Mesendoderm (in vitro differentiated cells): ENCODE measurements at regions not wholly inside any gene's neighbourhood (a gene's known extent, or its start where the extent isn't known, plus 50 kb on each side); places are given as distances from the start of the nearest gene placed in this dataset.

ENCODE experiments used
- DNase-seq: peaks from one replicate; pipeline ENCODE4 v3.0.0; 2013
- H2AK5ac ChIP-seq: 2 replicates; pipeline ENCODE4 v1.6.1; 2013; ENCODE audit warnings: low read length, inconsistent platforms
- H2BK120ac ChIP-seq: 2 replicates; pipeline ENCODE4 v1.6.1; 2013; ENCODE audit warnings: low read depth, mild to moderate bottlenecking, low read length, moderate library complexity, mixed read lengths
- H2BK15ac ChIP-seq: replicated peaks from 2 replicates; pipeline ENCODE4 v1.6.1; 2013; ENCODE audit warnings: low read depth, mild to moderate bottlenecking, moderate library complexity
- H2BK5ac ChIP-seq: 2 replicates; pipeline ENCODE4 v1.6.1; 2013; ENCODE audit warnings: low read length, inconsistent platforms
- H3K18ac ChIP-seq: 2 replicates; pipeline ENCODE4 v1.6.1; 2013; ENCODE audit warnings: mild to moderate bottlenecking, low read length, mixed read lengths
- H3K23ac ChIP-seq: one replicate; pipeline ENCODE4 v1.6.1; 2013; ENCODE audit warnings: low read length
- H3K27ac ChIP-seq: 2 replicates; pipeline ENCODE4 v1.5.1; 2013; ENCODE audit warnings: low read depth, mild to moderate bottlenecking, inconsistent platforms, low read length, moderate library complexity
- H3K27me3 ChIP-seq: 2 replicates; pipeline ENCODE4 v1.6.1; 2013; ENCODE audit warnings: low read length, control low read depth, mild to moderate bottlenecking, inconsistent platforms; ENCODE audit not compliant: insufficient read depth, poor library complexity
- H3K36me3 ChIP-seq: 2 replicates; pipeline ENCODE4 v1.6.1; 2013; ENCODE audit warnings: low read length, inconsistent platforms; ENCODE audit not compliant: control insufficient read depth, insufficient read depth
- H3K4ac ChIP-seq: one replicate; pipeline ENCODE4 v1.6.1; 2013; ENCODE audit warnings: low read depth, mild to moderate bottlenecking, low read length, moderate library complexity
- H3K4me1 ChIP-seq: 2 replicates; pipeline ENCODE4 v1.6.1; 2013; ENCODE audit warnings: low read depth, low read length, inconsistent platforms; ENCODE audit not compliant: control insufficient read depth
- H3K4me2 ChIP-seq: 2 replicates; pipeline ENCODE4 v1.6.1; 2013; ENCODE audit warnings: low read length
- H3K4me3 ChIP-seq: 2 replicates; pipeline ENCODE4 v1.5.1; 2013; ENCODE audit warnings: mild to moderate bottlenecking, low read length
- H3K56ac ChIP-seq: one replicate; pipeline ENCODE4 v1.6.1; 2013; ENCODE audit warnings: low read length
- H3K79me1 ChIP-seq: 2 replicates; pipeline ENCODE4 v1.6.1; 2013; ENCODE audit warnings: low read length, inconsistent platforms
- H3K79me2 ChIP-seq: 2 replicates; pipeline ENCODE4 v1.6.1; 2013; ENCODE audit warnings: mild to moderate bottlenecking, low read length; ENCODE audit not compliant: control insufficient read depth, insufficient read depth
- H3K9ac ChIP-seq: 2 replicates; pipeline ENCODE4 v1.6.1; 2013; ENCODE audit warnings: low read length, inconsistent platforms
- H4K5ac ChIP-seq: one replicate; pipeline ENCODE4 v1.6.1; 2013; ENCODE audit warnings: low read length
- H4K8ac ChIP-seq: one replicate; pipeline ENCODE4 v1.6.1; 2013; ENCODE audit warnings: low read depth, mild to moderate bottlenecking, control low read depth, low read length, moderate library complexity
- WGBS: extraction: QIAGEN DNeasy Blood & Tissue Kit; methylation state at CpG from one replicate; pipeline ENCODE4 v1.1.7; 2013; ENCODE audit warnings: low lambda C conversion rate, missing lambda C conversion rate; ENCODE audit not compliant: insufficient coverage; ENCODE audit errors: extremely low coverage; 5-methylcytosine and 5-hydroxymethylcytosine counted together

DNA sequence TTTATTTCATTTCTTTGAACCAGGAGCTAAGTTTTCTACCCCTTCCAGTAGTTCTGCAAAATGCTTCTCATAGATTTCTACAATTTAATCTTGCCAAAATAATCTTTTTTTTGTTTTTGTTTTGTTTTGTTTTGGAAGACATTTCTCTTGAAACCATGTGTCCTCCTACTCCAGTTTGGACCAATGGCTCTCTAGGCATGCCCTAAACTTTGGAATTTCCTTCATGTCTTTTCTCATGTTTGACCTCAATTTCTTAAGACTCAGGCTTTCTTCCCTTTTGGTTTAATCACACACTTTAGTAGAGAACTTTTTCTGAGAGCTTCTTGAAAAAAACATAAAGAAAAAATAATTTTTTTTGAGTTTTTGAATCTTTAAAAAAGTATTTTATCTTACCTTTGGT, 173.8 kb downstream of the GJA1 start:
- Histone ChIP-seq H3K18ac (no peak overlapping the region), H3K27me3 (no peaks in the 10 kb centered on the region), H4K8ac (no peak overlapping the region), H3K79me1 (no peaks in the 10 kb centered on the region), H3K4me3 (no peak overlapping the region), H3K27ac (no peak overlapping the region), H3K4me2 (no peak overlapping the region), H2BK120ac (no peak overlapping the region), H3K4me1 (no peaks in the 10 kb centered on the region), H3K79me2 (no peaks in the 10 kb centered on the region), H4K5ac (no peak overlapping the region), H3K4ac (no peak overlapping the region), H3K36me3 (no peaks in the 10 kb centered on the region), H3K9ac (no peak overlapping the region), H2BK15ac (no peak overlapping the region), H2AK5ac (no peak overlapping the region), H3K23ac (no peak overlapping the region), H3K56ac (no peak overlapping the region), H2BK5ac (no peak overlapping the region)
- DNase-seq: no peak

- H3K18ac ChIP-seq: no peak overlapping the region
- H2BK120ac ChIP-seq: no peak overlapping the region
- no peak overlapping the region for H3K9ac ChIP-seq
- H3K79me1 ChIP-seq: no peaks in the 10 kb centered on the region
- H4K8ac ChIP-seq: no peak overlapping the region
- H3K79me2 ChIP-seq: no peaks in the 10 kb centered on the region
- H3K4me2 ChIP-seq: no peak overlapping the region
- no peaks in the 10 kb centered on the region for H3K27me3 ChIP-seq
- no peak overlapping the region for H2AK5ac ChIP-seq
- no peak overlapping the region for H3K27ac ChIP-seq
- H3K4me1 ChIP-seq: no peaks in the 10 kb centered on the region
- H3K4me3 ChIP-seq: no peak overlapping the region
- no peak overlapping the region for H2BK5ac ChIP-seq
- H3K56ac ChIP-seq: no peak overlapping the region
- H3K23ac ChIP-seq: no peak overlapping the region
- no CpG with 5 or more reads among the region's 3 CpGs for WGBS
- H2BK15ac ChIP-seq: no peak overlapping the region
- no peak overlapping the region for H3K4ac ChIP-seq
- H4K5ac ChIP-seq: no peak overlapping the region
- no peak for DNase-seq
- H3K36me3 ChIP-seq: no peaks in the 10 kb centered on the region
Observed at GRCh38 chr6:121612927-121613326, 177.5 kb downstream of the GJA1 start.

- H3K56ac ChIP-seq: no peak overlapping the region
- no peak overlapping the region for H2AK5ac ChIP-seq
- no peak overlapping the region for H3K23ac ChIP-seq
- H2BK120ac ChIP-seq: no peak overlapping the region
- H3K4me1 ChIP-seq: no peaks in the 10 kb centered on the region
- WGBS: no CpG with 5 or more reads among the region's 5 CpGs
- no peak overlapping the region for H3K4me2 ChIP-seq
- no peak overlapping the region for H3K27ac ChIP-seq
- H3K9ac ChIP-seq: no peak overlapping the region
- DNase-seq: no peak
- H4K5ac ChIP-seq: no peak overlapping the region
- no peaks in the 10 kb centered on the region for H3K36me3 ChIP-seq
- H3K4ac ChIP-seq: no peak overlapping the region
- no peaks in the 10 kb centered on the region for H3K79me2 ChIP-seq
- H3K27me3 ChIP-seq: no peaks in the 10 kb centered on the region
- no peaks in the 10 kb centered on the region for H3K79me1 ChIP-seq
- H2BK15ac ChIP-seq: no peak overlapping the region
- H3K4me3 ChIP-seq: no peak overlapping the region
- no peak overlapping the region for H4K8ac ChIP-seq
- no peak overlapping the region for H3K18ac ChIP-seq
- H2BK5ac ChIP-seq: no peak overlapping the region
Observed at GRCh38 chr6:121614115-121614514, 178.7 kb downstream of the GJA1 start.

DNA sequence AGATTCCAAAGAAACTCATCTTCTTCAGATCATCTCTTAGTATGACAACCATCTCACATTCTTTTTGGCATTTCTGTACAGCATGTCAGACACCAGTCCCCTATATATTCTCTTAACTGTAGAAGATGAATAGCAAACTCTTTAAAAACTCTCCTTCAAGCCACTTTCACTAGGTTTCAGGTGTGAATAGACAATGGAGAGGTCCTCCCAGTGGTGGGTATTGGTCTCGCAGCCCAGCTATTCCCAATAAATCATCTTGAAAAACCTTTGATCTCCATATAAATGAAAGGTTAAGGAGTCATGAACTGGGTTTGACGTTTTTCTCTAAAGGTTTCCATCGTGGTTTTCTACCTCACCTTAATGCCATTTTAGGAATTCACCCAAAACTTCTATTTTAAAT, 180.0 kb downstream of the GJA1 start:
- no peak overlapping the region for H2BK5ac ChIP-seq
- H3K4me1 ChIP-seq: peaks cover 3% of the 10 kb centered on the region
- H3K23ac ChIP-seq: no peak overlapping the region
- H2BK15ac ChIP-seq: no peak overlapping the region
- H3K36me3 ChIP-seq: no peaks in the 10 kb centered on the region
- H2AK5ac ChIP-seq: no peak overlapping the region
- H3K79me2 ChIP-seq: no peaks in the 10 kb centered on the region
- no peak overlapping the region for H3K4me2 ChIP-seq
- no peak overlapping the region for H3K9ac ChIP-seq
- no peak overlapping the region for H3K27ac ChIP-seq
- H3K27me3 ChIP-seq: no peaks in the 10 kb centered on the region
- no peak overlapping the region for H2BK120ac ChIP-seq
- no peak overlapping the region for H3K4ac ChIP-seq
- no peak overlapping the region for H4K8ac ChIP-seq
- DNase-seq: peak; percentile 40
- H3K56ac ChIP-seq: no peak overlapping the region
- H4K5ac ChIP-seq: no peak overlapping the region
- no peak overlapping the region for H3K18ac ChIP-seq
- WGBS: no CpG with 5 or more reads among the region's 3 CpGs
- no peak overlapping the region for H3K4me3 ChIP-seq
- H3K79me1 ChIP-seq: no peaks in the 10 kb centered on the region

DNA sequence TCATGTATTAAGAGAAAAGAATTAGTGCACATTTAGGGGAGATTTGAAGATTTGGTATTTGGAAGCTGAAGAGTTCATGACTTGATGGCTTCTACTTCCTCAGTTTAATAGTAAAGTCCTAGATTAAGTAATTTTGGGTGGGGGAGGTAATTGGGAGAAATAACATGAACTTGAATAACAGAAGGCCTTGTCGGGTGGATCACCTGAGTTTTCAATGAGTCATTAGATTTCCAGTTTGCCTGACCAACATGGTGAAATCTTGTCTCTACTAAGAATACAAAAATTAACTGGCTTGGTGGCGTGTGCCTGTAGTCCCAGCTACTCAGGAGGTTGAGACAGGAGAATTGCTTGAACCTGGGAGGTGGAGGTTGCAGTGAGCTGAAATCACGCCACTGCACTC, 181.0 kb downstream of the GJA1 start:
- Histone ChIP-seq H3K18ac (peak overlapping the region; percentile 13), H4K8ac (no peak overlapping the region), H2BK5ac (no peak overlapping the region), H3K23ac (no peak overlapping the region), H3K27ac (no peak overlapping the region), H3K4me1 (peaks cover 3% of the 10 kb centered on the region), H3K4me2 (no peak overlapping the region), H3K4ac (no peak overlapping the region), H3K79me2 (no peaks in the 10 kb centered on the region), H3K36me3 (no peaks in the 10 kb centered on the region), H3K79me1 (no peaks in the 10 kb centered on the region), H3K4me3 (no peak overlapping the region), H2BK15ac (no peak overlapping the region), H3K27me3 (no peaks in the 10 kb centered on the region), H4K5ac (no peak overlapping the region), H2AK5ac (no peak overlapping the region), H3K9ac (no peak overlapping the region), H3K56ac (no peak overlapping the region), H2BK120ac (no peak overlapping the region)
- no peak for DNase-seq
- no CpG with 5 or more reads among the region's 3 CpGs for WGBS

GRCh38 chr6:121617388-121617787, 181.9 kb downstream of the GJA1 start:
- H3K4me3 ChIP-seq: no peak overlapping the region
- no peak overlapping the region for H3K18ac ChIP-seq
- H3K79me1 ChIP-seq: no peaks in the 10 kb centered on the region
- H4K5ac ChIP-seq: no peak overlapping the region
- H3K23ac ChIP-seq: no peak overlapping the region
- H4K8ac ChIP-seq: no peak overlapping the region
- H3K27ac ChIP-seq: no peak overlapping the region
- no peak for DNase-seq
- no peak overlapping the region for H3K4me2 ChIP-seq
- no peak overlapping the region for H2BK5ac ChIP-seq
- H3K4me1 ChIP-seq: peaks cover 3% of the 10 kb centered on the region
- H3K27me3 ChIP-seq: no peaks in the 10 kb centered on the region
- no peak overlapping the region for H2AK5ac ChIP-seq
- no peak overlapping the region for H2BK120ac ChIP-seq
- no peak overlapping the region for H3K56ac ChIP-seq
- H3K4ac ChIP-seq: no peak overlapping the region
- H3K9ac ChIP-seq: no peak overlapping the region
- H3K79me2 ChIP-seq: no peaks in the 10 kb centered on the region
- no peak overlapping the region for H2BK15ac ChIP-seq
- H3K36me3 ChIP-seq: no peaks in the 10 kb centered on the region
